ENCODE measurements at regions not wholly inside any gene's neighbourhood (a gene's known extent, or its start where the extent isn't known, plus 50 kb on each side); places are given as distances from the start of the nearest gene placed in this dataset.

DNA sequence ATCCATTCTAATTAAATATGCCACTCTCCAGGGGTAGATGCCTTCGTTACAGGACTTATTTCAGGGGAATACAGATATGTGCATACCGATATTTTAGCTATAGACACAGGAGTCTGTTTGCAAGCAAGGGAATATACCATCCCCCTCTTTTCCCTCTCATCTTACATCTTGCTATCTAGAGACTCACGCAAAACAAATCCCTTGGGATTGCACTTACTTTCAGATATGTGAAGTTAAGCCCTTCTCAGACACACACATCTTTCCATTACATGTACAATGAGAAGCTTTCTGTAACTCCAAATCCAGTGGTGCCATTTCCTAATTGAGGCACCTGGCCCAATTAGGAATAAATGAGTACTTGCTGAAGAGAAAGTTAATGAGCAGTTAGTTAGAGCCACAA lies 250.4 kb upstream of the FZD8 start:
- TF ChIP-seq, protein P1, sequence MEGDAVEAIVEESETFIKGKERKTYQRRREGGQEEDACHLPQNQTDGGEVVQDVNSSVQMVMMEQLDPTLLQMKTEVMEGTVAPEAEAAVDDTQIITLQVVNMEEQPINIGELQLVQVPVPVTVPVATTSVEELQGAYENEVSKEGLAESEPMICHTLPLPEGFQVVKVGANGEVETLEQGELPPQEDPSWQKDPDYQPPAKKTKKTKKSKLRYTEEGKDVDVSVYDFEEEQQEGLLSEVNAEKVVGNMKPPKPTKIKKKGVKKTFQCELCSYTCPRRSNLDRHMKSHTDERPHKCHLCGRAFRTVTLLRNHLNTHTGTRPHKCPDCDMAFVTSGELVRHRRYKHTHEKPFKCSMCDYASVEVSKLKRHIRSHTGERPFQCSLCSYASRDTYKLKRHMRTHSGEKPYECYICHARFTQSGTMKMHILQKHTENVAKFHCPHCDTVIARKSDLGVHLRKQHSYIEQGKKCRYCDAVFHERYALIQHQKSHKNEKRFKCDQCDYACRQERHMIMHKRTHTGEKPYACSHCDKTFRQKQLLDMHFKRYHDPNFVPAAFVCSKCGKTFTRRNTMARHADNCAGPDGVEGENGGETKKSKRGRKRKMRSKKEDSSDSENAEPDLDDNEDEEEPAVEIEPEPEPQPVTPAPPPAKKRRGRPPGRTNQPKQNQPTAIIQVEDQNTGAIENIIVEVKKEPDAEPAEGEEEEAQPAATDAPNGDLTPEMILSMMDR (IDR thresholded peaks at IDR 0.05; ENCODE audit: low read depth, low read length): no peak
- TF ChIP-seq POLR2A (IDR thresholded peaks at IDR 0.05; ENCODE audit: extremely low read depth, insufficient read length): no peak
- TF ChIP-seq MYC (IDR thresholded peaks at IDR 0.05; ENCODE audit: low read depth, low read length): no peak
